ENCODE measurements at regions not wholly inside any gene's neighbourhood (a gene's known extent, or its start where the extent isn't known, plus 50 kb on each side); places are given as distances from the start of the nearest gene placed in this dataset.
"Not testable (repeated sequence)": the region's sequence is repeated elsewhere in the genome, so short reads cannot be mapped to it uniquely, and the experiment has no call there.

DNA sequence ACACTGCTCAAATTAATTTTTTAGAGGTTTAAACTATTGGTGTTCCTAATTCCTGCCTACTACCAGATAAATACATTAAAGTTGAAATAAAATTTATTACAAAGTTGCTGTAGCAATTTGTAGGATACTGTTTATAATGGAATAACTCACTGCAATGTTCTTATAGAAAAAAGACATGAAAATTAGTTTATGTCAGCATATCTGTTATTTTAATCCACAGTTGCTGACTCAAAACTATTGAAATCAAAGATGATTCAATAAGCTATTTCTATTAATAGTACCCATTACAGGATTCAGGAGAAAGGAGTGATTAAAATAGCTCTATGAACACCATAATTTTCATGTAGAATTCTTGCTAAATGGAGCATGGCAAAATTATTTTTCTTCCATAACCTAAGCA, 764.4 kb upstream of the NUDT12 start:
- DNase-seq (ENCODE audit: low spot score): no peak

DNA sequence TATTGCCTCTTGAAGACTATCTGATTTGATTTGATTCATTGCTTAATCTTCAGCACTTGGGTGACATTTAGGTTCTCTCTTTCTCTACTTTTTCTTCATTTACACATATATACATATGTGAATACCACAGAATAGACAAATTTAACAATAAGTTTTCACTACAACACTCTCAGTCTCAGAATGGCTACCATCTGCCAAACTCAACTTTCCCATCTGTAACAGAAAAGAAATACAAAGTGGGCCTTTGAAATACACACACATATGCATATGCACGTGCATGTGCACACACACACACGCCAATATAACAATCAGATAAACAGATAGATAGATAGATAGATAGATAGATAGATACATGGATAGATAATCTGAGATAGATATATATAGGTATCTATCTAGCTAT, 762.8 kb upstream of the NUDT12 start:
- no peak for DNase-seq (ENCODE audit: low spot score)

DNA sequence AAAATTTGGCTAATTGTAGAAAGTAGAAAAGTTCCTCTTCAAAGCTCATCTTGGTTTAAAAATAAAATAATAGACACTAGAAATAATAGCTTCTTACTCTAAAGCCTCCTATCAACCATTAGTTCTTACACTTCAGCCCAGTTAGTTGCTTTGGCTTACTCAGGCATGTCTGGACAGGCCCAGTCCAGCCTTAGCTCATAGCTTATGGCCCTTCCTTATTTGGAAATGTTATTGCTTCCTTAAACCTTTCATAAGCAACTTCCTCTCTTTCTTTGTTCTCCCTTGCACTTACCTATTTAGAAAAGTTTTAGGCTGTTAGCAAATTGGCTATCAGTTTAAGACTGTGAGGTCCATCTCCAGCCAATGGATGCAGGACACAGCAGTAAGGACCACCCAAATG, 754.1 kb upstream of the NUDT12 start:
- DNase-seq (ENCODE audit: low spot score): not testable (repeated sequence)

DNA sequence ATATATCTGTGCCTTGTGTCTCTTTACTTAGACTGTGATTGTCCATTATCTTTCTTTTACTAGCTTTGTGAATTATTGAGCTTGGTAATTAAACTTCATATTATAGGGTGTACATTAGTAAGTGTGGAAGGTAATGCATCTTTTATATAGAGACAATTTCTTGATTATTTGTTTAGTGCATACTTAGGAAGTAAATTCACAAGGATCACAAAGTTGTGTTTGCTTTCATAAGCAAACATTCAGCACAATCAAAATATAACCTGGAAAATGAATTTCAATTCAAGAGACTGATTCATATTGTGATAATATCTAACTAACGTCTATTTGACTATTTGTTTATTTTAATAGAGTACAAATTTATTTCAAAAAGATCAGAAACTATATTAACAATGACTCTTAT, 749.9 kb upstream of the NUDT12 start:
- DNase-seq (ENCODE audit: low spot score): no peak

DNA sequence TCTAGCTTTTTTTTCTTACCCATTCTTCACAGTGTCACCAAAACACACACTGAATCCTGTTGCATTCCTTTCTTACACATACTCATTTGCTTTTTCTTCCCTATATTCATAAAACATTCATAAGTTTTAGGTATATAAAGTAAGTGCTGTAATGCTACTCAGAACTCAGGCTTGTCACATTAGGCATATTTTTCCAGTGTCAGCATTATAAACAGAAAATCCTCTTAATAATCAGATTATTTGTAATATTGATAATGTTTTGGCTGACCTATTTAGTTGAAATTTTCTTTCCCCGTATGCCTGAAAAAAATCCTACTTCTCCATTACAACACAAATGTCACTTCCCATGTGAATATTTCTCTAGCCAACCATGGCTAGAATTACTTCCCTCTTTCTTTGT, 743.0 kb upstream of the NUDT12 start:
- no peak for DNase-seq (ENCODE audit: low spot score)

DNA sequence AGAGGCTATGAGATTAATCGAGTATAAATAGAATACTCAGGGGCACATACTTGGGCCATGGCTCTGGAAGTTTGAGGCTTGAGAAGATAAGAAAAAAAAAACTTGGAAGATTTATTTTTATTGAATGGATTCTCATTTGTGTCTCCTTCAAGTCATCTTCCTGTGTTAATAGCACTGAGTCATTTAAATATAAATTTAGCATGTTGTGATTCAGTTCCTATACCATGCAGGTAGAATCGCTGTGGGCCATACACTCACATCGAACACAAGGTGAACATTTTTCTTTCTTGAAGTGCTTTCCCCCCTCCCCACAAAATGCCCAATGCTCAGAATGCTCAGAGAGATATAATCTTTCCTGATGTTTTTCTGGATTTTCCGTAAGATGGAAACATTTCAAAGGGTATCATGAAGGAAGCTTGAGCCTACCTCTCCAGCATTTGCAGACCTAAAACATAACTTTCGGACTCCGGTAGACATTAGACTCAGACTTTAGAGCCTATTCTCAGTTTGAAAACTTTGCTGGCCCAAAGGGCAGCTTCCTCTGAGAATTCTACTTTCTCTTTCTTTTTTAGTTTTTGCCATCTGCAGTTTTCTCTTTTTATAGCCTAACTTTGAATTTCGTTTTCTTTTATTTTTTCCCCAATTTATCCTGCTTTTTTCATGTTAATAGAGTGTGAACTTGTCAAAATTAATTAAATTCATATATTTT, 737.6 kb upstream of the NUDT12 start:
- no peak for DNase-seq (ENCODE audit: low spot score)

DNA sequence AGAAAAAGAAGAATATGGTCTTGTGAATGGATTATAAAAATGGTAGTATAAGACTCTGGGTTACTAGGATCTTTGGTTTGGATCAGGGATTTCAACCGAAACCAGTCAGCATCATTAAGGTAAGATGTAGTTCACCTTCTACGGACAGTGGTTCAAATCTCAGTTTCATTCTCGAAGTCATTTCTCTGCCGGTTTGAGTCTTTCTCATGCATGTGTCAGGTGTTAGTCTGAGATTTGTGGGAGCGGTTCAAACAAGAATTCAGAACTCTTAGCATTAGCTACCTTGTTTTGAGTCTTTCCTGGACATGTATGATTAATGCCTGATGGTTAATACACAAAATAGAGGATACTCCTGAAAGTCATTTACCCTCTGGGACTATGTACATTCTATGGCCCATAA, 735.9 kb upstream of the NUDT12 start:
- no peak for DNase-seq (ENCODE audit: low spot score)

DNA sequence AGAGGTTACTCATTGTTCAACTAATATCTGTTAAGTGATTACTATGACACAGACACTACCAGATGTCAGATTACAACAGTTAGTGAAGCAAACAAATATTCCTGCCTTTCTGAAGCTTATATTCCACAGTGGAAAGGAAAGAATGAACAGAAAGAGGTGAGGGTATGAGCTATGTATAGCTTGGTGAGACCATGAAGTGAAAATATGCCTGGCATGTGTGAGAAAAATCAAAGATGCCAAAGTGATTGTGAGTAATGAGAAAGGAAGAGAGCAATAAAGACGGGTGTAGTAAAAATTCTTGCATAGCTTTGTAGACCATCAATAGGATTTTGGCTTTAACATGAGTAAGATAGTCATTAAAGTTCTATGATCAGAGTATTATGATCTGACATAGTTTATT, 734.5 kb upstream of the NUDT12 start:
- no peak for DNase-seq (ENCODE audit: low spot score)

DNA sequence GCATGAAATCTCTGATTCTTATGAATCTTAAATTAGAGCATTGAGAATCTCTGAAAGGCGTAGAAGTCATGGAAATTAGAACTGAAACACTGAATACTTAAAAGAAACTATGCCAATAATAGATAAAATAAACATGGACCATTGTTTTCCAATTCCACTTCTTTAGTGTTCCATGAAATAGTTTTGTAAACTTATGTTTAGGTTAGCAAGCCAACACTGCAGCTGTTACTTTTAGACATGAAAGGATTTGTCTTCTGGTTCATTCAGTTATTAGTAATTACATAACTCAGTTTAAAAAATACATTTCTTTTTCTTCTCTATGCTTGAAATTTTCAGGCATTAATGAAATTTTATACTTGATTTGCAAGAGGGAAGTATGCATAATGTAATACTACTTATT, 733.4 kb upstream of the NUDT12 start:
- DNase-seq (ENCODE audit: low spot score): no peak

DNA sequence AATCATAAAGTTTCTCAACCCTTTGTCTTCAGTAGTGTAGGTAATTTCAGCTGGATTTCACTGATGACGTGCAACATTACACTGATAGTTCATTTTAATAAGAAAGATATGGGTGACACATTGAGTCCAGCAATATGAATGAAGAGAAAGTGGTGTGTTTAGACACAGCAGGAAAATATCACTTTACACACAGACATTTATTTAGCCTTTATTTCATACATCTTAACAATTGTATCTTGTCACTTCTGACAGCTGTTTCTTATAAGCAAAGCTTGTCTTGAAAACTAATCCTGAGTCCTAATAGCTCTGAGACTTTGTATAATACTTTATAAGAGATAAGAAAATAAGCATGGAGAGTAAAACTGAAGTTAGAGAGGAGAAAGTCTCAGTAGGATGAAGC, 720.5 kb upstream of the NUDT12 start:
- DNase-seq (ENCODE audit: low spot score): no peak

DNA sequence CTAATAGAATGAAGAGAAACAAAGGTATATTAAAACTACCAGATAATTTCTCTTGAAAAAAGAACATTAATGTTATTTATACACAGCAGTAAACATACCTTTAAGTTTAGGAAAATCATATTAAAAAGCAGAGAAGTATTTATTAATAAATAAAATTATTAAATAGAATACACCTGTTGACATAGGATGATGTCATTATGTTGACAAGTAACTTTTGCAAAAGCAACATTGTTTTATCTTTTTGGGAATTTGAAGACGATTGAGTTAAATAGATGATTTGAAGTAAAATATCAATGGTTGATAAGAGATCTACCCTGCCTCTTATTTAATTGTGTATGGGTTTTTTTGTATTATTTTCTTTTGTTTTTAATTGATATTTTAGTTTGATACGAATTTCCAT, 711.1 kb upstream of the NUDT12 start:
- DNase-seq (ENCODE audit: low spot score): no peak

DNA sequence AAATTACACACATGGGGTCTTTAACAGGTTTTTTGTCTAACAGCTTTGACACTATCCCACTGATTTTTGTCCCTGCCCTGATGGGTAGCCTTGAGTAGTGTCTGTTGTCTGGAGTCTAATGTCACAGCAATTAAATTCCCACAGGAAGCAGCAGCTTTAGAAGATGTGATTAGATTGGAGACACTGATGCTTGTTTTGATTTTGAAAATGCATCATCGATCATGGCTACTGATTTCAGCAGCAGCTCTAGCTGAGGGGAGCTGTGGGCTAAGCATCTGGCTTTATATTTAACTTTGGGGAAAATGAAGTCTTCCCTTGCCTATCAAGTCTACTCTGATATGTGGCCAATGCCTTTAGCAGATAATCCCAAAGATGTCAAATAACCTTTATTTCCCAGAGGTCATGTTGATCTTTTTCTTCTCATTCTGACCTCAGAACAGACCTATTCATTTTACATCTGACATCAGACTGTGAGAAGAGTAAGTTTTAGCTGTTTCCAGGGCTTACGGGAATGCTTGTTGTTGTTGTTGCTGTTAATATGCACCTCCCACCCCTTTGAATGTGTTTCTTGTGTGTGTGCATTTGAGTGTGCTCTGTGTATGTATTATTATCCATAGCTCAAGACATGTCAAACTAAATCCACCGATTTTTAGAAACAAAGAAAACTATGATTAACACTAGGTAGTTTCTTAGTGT, 704.9 kb upstream of the NUDT12 start:
- no peak for DNase-seq (ENCODE audit: low spot score)

DNA sequence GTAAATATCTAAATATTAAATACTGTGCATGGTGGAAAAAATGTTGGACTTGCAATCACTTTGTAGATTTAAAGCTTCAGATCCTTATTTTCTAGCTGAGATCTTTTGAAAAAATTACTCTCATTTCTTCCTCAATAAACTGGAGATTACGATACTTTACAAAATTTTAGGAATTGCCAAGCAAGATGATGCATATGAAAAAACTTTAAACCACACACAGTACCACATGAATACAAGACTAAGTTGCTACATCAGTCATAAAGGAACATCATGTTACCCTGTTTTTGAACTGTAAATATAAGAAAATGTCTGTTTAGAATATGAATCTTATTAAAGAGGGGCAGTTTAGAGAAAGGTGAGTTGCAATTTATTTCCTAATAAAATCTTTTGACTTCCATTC, 703.6 kb upstream of the NUDT12 start:
- DNase-seq (ENCODE audit: low spot score): no peak

DNA sequence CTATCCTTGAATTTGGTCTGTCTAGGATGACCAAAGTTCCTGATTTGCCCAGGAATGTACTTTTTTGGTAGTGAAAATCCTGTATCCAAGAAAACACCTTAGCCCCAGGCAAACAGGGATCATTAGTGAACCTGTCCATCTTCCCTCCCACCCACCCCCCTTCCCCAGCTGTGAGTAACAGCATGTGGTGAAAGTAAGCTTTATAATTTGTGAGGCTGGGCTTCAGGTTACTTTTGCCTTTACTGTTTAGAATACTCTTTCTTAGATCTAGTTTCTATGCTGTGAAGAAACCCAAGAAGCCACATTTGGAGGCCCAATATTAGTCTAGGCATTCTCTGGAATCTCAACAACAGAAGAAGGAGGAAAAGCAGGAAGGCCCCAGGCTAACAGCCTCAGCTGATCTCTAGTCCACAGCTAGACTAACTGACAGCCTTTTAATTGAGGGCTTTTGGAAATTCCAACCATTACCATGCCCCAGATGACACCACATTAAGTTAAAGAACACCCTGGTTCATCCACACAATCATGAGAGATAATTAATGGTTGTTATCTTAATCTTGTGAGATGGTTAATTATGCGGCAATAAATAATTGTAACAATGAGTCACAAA, 703.0 kb upstream of the NUDT12 start:
- no peak for DNase-seq (ENCODE audit: low spot score)

DNA sequence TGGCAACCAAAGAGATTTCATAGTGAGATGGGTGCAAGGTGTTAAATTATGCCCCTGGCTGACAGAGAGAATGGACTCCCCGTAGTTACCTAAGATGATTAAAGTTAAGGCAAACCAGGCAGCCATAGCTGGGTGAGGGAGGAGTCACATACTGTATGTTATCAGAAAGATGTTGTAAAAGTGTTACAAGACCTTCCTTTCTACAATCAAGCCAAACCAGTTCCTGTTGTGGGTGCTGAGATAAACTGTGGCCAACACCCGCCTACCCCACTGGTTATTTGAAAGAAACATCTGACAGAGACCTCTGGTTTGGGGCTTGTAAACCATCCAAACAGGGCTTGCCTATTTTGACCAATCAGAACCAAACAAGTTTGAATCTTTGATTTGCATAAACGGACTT, 684.7 kb upstream of the NUDT12 start:
- DNase-seq (ENCODE audit: low spot score): no peak

DNA sequence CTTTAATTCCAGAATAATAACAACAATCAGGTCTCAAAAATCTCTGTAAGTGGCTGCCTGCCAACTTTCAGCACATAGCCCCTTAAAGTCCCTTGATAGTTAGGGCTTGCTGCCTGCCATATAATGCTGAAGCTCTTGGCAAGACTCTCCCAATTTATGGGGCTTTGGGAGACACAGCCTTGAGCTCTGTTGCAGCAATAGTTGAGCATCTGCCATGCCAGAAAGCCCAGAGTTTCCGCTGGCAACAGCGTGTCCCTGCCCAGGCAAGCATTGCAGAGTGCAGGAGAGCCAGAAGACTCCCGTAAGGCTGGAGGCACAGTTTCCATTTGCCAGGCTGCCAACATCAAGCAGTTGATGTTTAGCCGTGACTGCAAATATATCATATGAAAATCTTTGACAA, 678.5 kb upstream of the NUDT12 start:
- no peak for DNase-seq (ENCODE audit: low spot score)

DNA sequence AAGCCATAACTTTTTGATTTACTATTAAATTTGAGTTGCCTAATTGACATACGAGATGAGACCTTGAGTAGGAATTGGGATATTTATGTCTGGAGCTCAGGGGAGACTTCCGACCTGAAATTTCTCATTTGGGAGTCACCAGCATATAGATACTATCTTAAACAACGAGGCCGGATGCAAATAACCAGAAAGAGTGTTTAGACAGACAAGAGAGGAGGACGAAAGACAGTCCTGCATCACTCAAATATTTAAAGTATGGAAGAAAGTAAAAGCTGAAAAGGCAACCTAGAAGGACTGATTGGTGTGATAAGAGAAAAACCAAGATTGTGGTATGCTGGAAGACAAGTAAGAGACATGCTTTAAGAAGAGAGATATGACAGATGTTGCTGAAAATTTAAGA, 675.0 kb upstream of the NUDT12 start:
- no peak for DNase-seq (ENCODE audit: low spot score)

DNA sequence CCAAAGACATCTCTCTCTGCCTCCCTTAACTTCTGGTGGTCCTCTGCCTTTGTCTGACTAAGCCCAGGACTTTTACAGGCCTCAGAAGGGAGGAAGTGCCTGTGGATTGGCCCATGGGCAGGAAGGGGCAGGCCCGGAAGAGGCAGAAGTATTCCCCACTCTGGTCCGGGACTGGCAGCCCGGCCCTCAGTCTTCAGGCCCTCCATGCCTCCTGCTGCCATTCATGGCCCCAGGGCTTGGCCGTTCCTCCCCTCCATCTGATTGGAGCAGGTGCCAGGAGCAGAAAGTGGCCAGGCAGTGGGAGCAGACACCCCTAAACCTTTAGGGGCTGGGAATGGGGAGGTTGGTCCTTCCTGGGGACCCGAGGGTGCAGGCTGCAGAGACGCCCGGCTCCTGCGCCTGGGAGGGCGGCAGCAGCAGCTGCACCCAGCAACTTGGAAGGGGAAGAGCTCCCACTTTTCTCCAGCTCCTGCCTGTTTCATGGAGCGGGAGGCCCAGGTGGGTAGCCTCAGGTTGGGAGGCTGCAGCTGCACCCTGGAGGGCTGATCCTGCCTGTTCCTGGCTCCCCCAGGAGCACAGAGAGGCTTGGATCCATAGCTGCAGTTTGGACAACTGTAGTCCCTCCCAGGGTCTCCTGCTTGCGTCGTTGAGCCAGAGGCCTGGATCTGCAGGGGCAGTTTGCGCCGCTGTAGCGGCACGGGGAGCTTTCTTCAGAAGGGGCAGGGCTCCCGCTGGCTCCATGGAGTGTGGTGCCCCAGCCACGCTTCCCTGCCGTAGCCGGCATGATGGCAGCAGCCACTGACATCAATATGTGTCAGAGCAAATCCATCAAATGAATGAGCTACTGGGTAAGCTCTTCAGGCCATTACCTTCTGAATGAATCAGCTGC, 661.5 kb upstream of the NUDT12 start:
- DNase-seq (ENCODE audit: low spot score): no peak

DNA sequence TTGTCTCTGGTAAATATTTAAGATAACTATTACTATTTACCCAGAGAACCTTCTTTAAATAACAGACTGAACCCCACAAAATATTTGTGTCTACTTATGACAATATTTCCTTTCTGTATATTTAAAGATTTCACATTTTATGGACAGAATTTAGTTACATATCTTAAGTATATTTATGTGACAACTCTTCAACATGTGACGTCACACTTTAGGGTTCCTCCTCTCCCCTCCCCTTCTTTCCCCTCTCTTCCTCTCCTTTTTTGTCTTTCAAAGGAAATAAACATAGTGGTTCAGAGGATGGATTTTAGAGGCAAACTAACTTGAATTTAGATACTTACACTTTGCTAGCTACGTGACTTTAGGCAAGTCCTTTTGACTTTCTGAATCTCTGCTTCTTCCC, 655.6 kb upstream of the NUDT12 start:
- DNase-seq (ENCODE audit: low spot score): no peak

DNA sequence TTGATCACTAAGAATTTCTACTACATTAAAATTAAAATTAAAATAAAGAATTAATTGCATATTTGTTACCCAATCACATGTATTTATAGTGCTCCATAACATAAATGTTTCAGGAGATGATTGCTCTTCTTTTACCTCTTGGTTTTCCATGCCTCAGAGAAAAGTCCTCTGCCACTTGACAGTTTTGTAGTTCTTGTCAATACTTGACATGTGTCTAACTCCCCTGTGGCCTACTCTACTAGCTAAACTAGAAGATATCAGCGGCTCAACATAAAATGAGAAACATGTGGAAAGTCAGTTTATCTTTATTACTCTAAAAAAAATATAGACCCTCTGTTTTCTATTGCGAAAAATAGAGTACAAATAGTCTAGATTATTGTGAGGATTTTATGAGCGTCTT, 650.6 kb upstream of the NUDT12 start:
- DNase-seq (ENCODE audit: low spot score): no peak

DNA sequence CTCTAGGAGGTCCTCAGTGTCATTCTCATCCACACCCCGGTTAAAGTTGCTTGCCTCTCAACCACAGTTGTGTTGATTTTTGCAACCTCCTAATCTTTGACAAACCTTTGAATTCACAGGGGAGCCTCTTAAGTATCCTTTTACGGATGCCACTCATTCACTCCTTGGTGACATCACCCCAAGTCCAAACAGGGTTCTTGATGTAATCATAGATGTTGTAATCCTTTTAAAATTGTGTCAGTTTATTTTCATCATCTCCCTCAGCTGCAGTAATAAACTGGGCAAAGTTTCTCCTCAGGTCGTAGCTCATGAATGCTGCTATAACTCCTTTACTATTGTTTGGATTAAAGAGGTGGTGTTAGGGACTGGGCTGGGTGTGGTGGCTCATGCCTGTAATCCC, 637.2 kb upstream of the NUDT12 start:
- DNase-seq (ENCODE audit: low spot score): no peak

DNA sequence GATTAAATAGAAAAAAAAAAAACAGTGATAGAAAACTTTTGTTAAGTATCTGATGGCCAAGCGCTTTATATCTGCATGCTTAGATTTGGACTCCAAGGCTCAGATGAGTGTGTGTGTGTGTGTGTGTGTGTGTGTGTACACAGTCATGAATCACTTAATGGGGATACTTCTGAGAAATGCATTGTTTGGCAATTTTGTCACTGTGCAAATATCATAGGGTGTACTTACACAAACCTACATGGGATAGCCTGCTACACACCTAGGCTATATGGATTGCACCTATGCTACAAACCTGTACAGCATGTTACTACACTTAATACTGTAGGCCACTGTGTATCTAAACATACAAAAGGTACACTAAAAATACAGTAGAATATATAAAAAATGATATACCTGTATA, 635.6 kb upstream of the NUDT12 start:
- DNase-seq (ENCODE audit: low spot score): no peak

DNA sequence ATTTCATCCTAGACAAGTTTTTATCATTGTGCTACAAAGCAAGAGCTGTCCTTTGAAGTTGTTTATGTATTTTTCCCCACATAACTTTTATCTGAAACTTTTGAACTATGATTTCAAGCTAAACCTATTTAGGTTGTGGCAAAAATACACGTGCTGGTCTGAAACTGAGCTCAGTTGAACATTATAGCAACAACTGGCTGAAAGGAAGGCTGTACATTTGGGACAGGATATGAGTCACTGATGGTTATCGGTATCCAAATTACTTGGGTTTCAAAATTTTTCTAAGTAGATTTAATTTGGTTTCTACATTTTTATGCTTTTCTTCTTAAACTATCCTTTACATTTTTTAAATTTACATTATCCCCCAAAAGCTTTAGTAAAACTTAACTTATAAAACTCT, 627.3 kb upstream of the NUDT12 start:
- no peak for DNase-seq (ENCODE audit: low spot score)

Measured in kidney capillary endothelial cell (primary cell).